ENCODE measurements at regions not wholly inside any gene's neighbourhood (a gene's known extent, or its start where the extent isn't known, plus 50 kb on each side); places are given as distances from the start of the nearest gene placed in this dataset.

DNA sequence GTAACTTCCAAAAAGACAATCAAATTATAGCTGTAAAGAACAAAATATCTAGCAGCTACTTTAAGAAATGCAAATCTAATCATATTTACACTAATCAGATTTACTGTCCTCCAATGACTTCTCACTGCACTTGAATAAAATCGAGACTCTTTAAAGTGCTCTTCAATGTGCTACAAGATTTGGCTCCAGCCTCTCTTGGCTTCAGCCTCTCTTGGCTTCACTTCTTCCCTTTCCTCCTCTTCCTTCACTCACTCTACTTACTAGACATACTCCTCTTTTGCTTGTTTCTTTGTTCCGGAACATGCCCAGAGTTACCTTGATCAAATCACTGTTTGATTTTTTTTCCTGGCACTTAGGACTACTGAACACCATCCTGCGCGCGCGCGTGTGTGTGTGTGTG, 495.4 kb downstream of the LMO7 start:
- Histone ChIP-seq H3K9me2 (ENCODE audit: insufficient read depth) (no peaks in the 10 kb centered on the region), H3F3A (ENCODE audit: insufficient read depth, low read depth) (no peaks in the 10 kb centered on the region), H3K9me3 (ENCODE audit: insufficient read depth, low read depth) (no peaks in the 10 kb centered on the region), H3K27ac (no peak overlapping the region), H3K4me3 (no peak overlapping the region), H4K20me1 (ENCODE audit: insufficient read depth) (no peaks in the 10 kb centered on the region), H3K4me1 (replicated peaks; ENCODE audit: insufficient read depth) (no peaks in the 10 kb centered on the region), H2AFZ (no peak overlapping the region), H3K79me2 (ENCODE audit: low read depth) (no peaks in the 10 kb centered on the region), H3K27me3 (ENCODE audit: insufficient read depth, low read depth) (no peaks in the 10 kb centered on the region), H3K4me2 (no peak overlapping the region), H3K36me3 (ENCODE audit: low read depth) (no peaks in the 10 kb centered on the region)
- CTCF ChIA-PET = no interaction called here
- POLR2A ChIA-PET (ENCODE audit: unreplicated experiment) = no interaction called here
- no peak for TF ChIP-seq EZH2 (IDR thresholded peaks at IDR 0.05; ENCODE audit: low read depth)
- TF ChIP-seq, protein P1, sequence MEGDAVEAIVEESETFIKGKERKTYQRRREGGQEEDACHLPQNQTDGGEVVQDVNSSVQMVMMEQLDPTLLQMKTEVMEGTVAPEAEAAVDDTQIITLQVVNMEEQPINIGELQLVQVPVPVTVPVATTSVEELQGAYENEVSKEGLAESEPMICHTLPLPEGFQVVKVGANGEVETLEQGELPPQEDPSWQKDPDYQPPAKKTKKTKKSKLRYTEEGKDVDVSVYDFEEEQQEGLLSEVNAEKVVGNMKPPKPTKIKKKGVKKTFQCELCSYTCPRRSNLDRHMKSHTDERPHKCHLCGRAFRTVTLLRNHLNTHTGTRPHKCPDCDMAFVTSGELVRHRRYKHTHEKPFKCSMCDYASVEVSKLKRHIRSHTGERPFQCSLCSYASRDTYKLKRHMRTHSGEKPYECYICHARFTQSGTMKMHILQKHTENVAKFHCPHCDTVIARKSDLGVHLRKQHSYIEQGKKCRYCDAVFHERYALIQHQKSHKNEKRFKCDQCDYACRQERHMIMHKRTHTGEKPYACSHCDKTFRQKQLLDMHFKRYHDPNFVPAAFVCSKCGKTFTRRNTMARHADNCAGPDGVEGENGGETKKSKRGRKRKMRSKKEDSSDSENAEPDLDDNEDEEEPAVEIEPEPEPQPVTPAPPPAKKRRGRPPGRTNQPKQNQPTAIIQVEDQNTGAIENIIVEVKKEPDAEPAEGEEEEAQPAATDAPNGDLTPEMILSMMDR (conservative IDR thresholded peaks at IDR 0.05) = no peak
- DNase-seq = no peak
- intact Hi-C loops (cut with micrococcal nuclease; ENCODE audit: unreplicated experiment) = no loop called here
- no TSS peak for BruUV-seq (replicated peaks)

DNA sequence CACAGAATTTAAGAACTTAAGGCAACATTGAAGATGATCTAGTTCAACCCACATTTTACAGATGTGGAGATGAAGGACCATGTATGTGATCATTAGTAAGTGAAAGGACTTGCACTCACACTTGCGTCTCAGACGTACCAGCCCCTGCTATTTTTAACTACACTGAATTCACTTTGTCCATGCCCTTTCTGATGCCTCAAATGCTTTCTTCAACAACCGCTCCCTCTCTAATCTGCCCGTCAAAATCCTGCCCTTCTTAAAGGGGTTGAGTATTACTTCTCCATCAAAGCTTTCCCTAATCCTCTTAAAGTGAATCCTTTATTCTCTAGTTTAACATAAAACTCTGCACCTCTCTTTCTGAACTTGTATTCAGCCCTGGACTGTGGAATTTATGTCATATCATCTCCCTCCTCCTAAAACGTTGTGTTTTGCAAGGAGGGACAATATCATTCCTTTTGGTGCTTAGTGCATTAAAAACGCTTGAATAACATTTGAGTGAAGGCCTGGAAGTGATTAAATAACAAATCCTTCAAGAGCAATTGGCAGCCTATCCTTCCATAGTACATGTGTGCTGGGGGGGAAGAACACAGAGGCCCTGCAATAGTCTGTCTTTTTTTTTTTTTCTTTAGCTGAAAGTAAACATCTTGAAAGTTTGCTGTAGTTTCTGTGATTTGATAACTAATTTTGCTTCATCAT, 493.3 kb downstream of the LMO7 start:
- no peaks in the 10 kb centered on the region for H3F3A ChIP-seq (ENCODE audit: insufficient read depth, low read depth)
- H3K36me3 ChIP-seq (ENCODE audit: low read depth) = no peaks in the 10 kb centered on the region
- no peak overlapping the region for H3K4me3 ChIP-seq
- peak overlapping the region; percentile 66; the same call in 1 of the 2 replicates for H2AFZ ChIP-seq
- no peaks in the 10 kb centered on the region for H3K79me2 ChIP-seq (ENCODE audit: low read depth)
- no peak for DNase-seq
- H3K27ac ChIP-seq = no peak overlapping the region
- CTCF ChIA-PET = no interaction called here
- no peak for TF ChIP-seq EZH2 (IDR thresholded peaks at IDR 0.05; ENCODE audit: low read depth)
- TF ChIP-seq, protein P1 (conservative IDR thresholded peaks at IDR 0.05) = no peak
- H4K20me1 ChIP-seq (ENCODE audit: insufficient read depth) = no peaks in the 10 kb centered on the region
- H3K4me2 ChIP-seq = no peak overlapping the region
- H3K9me3 ChIP-seq (ENCODE audit: insufficient read depth, low read depth) = no peaks in the 10 kb centered on the region
- POLR2A ChIA-PET (ENCODE audit: unreplicated experiment) = no interaction called here
- BruUV-seq (replicated peaks) = no TSS peak
- no peaks in the 10 kb centered on the region for H3K4me1 ChIP-seq (replicated peaks; ENCODE audit: insufficient read depth)
- no peaks in the 10 kb centered on the region for H3K27me3 ChIP-seq (ENCODE audit: insufficient read depth, low read depth)
- intact Hi-C loops (cut with micrococcal nuclease; ENCODE audit: unreplicated experiment) = no loop called here
- no peaks in the 10 kb centered on the region for H3K9me2 ChIP-seq (ENCODE audit: insufficient read depth)

DNA sequence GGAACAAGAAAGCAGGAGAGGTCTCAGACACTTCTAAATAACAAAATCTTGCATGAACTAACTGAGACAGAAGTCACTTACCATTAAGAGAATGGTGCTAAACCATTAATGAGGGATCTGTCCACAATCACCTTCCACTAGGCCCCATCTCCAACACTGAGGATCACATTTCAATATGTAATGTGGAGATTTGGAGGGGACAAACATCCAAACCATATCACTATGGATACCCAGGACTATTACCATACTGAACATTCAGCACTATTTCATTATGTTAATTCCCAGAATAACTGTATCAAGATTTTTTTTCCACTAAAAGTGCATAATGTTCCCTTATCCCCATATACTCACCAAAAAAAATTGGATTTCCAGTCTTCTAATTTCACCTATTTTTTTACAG, 491.8 kb downstream of the LMO7 start:
- H3K4me1 ChIP-seq (replicated peaks; ENCODE audit: insufficient read depth) = no peaks in the 10 kb centered on the region

More for the DNA sequence above, 491.8 kb downstream of the LMO7 start:
- no peaks in the 10 kb centered on the region for H3K36me3 ChIP-seq (ENCODE audit: low read depth)
- H3K9me2 ChIP-seq (ENCODE audit: insufficient read depth) = no peaks in the 10 kb centered on the region
- ChIA-PET CTCF (no interaction called here), POLR2A (ENCODE audit: unreplicated experiment) (no interaction called here)
- no peak for TF ChIP-seq EZH2 (IDR thresholded peaks at IDR 0.05; ENCODE audit: low read depth)
- TF ChIP-seq, protein P1 (conservative IDR thresholded peaks at IDR 0.05) = no peak
- H2AFZ ChIP-seq = no peak overlapping the region
- no peak for DNase-seq
- H3K79me2 ChIP-seq (ENCODE audit: low read depth) = no peaks in the 10 kb centered on the region
- no peak overlapping the region for H3K4me2 ChIP-seq
- H3K27ac ChIP-seq = no peak overlapping the region
- H4K20me1 ChIP-seq (ENCODE audit: insufficient read depth) = no peaks in the 10 kb centered on the region
- H3K9me3 ChIP-seq (ENCODE audit: insufficient read depth, low read depth) = no peaks in the 10 kb centered on the region
- no peaks in the 10 kb centered on the region for H3F3A ChIP-seq (ENCODE audit: insufficient read depth, low read depth)
- intact Hi-C loops (cut with micrococcal nuclease; ENCODE audit: unreplicated experiment) = no loop called here
- no peaks in the 10 kb centered on the region for H3K27me3 ChIP-seq (ENCODE audit: insufficient read depth, low read depth)
- H3K4me3 ChIP-seq = no peak overlapping the region
- BruUV-seq (replicated peaks) = no TSS peak
